Prostate gland (tissue), 2 donors: ENCODE measurements at regions not wholly inside any gene's neighbourhood (a gene's known extent, or its start where the extent isn't known, plus 50 kb on each side); places are given as distances from the start of the nearest gene placed in this dataset.

Experiments used
- DNase-seq: peaks from one replicate; pipeline ENCODE4 v3.0.0-alpha.2; 2019; ENCODE audit warnings: low spot score
- H3K27ac ChIP-seq, 2 donors: fragments of 200-600 bp; sonication (generic); 2 replicates each; pipeline ENCODE4 v1.5.1; 2017 to 2019
- H3K27me3 ChIP-seq: fragments of 200-600 bp; sonication (generic); replicated peaks from 2 replicates; pipeline ENCODE4 v1.5.1; 2019; ENCODE audit not compliant: insufficient read depth
- H3K36me3 ChIP-seq, 2 donors: fragments of 200-600 bp; sonication (generic); 1 replicate in 1 of 2; 2 replicates in 1 of 2; pipeline versions ENCODE4 v1.5.1 to v1.8.1; 2017 to 2019
- H3K4me1 ChIP-seq: fragments of 200-600 bp; sonication (generic); replicated peaks from 2 replicates; pipeline ENCODE4 v1.5.1; 2019
- H3K4me3 ChIP-seq, 2 donors: fragments of 200-600 bp; sonication (generic); 2 replicates each; pipeline ENCODE4 v1.5.1; 2017 to 2019
- H3K9me3 ChIP-seq: fragments of 200-600 bp; sonication (generic); 2 replicates; pipeline ENCODE4 v1.5.1; 2017
- CTCF ChIP-seq, 4 experiments: fragments of 200-600 bp in 2 of 4; fragments of 450-650 bp in 2 of 4; sonication (generic) in 2 of 4; IDR thresholded peaks; 1 replicate in 3 of 4; 2 replicates in 1 of 4; pipeline ENCODE4 v1.5.1; 2016 to 2019; ENCODE audit warnings: antibody characterized with exemption in 4 of 4, mild to moderate bottlenecking in 2 of 4, moderate library complexity in 2 of 4
- POLR2A ChIP-seq: fragments of 450-650 bp; IDR thresholded peaks from one replicate; pipeline ENCODE4 v1.6.1; 2016; ENCODE audit warnings: antibody characterized with exemption, mild to moderate bottlenecking
- POLR2AphosphoS5 ChIP-seq: sonication (generic); formaldehyde crosslinking; IDR thresholded peaks from one replicate; pipeline ENCODE4 v1.6.1; 2017; ENCODE audit warnings: antibody characterized with exemption
- WGBS: methylation state at CpG from one replicate; pipeline ENCODE4 v1.1.5; 2018; 5-methylcytosine and 5-hydroxymethylcytosine counted together
- intact Hi-C: fragments of 100-400 bp; cut with DNase I; formaldehyde crosslinking; loops from one replicate; pipeline ENCODE4 v1.14.2; 2022

DNA sequence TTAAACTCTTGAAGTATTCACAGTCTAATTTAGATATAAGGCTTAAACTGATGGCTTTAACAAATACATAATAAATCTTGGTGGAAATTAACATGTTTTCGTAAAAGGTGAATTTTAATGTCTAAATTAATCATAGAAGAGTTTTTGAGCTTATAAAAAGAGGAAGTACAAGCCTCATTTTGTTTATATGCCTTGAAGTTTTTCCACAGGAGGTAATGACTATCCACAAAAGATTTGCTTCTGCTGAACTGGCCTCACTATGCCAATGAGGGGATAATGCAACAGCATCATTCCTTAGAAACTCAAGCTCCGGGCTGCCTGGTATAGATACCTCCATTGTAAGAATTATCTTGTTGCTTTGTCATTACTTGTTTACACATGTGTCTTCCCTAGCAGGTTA lies 175.6 kb downstream of the DUSP6 start:
- Histone ChIP-seq H3K36me3 (no peaks in the 10 kb centered on the region), H3K9me3 (no peaks in the 10 kb centered on the region), H3K4me3 (no peak overlapping the region), H3K27me3 (no peaks in the 10 kb centered on the region), H3K4me1 (no peaks in the 10 kb centered on the region), H3K27ac (no peak overlapping the region)
- TF ChIP-seq POLR2AphosphoS5 (no peak), POLR2A (no peak), CTCF (IDR thresholded peaks at IDR 0.05) (no peak)
- WGBS: 67% methylated on average over 2 of the region's 2 CpGs
- DNase-seq: no peak
- intact Hi-C loops: no loop called here

DNA sequence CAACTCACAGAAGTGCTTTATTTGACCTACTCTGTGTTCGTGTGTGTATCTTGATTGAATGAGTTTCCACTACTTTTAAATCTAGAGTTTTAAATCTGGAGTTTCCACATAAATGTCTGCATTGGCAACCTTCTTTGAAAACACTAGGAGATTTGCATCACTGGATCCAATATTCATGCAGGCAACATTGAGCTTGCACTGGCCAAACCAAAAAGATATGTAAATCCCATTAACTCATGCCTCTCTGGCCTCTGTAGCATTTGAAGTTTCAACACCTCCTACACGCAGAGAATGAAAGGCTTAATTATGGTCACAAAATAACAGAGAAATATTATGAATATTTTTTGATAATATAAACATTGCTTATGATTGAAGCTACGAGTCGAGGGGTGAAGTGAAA lies 178.6 kb downstream of the DUSP6 start:
- Histone ChIP-seq H3K4me1 (no peaks in the 10 kb centered on the region), H3K27ac (no peak overlapping the region), H3K36me3 (no peaks in the 10 kb centered on the region), H3K4me3 (no peak overlapping the region), H3K9me3 (no peaks in the 10 kb centered on the region), H3K27me3 (no peaks in the 10 kb centered on the region)
- no peak for DNase-seq
- no peak for TF ChIP-seq POLR2A
- TF ChIP-seq CTCF (IDR thresholded peaks at IDR 0.05): no peak
- no peak for TF ChIP-seq POLR2AphosphoS5
- intact Hi-C loops: no loop called here
- 90% methylated on average over 4 of the region's 4 CpGs for WGBS

DNA sequence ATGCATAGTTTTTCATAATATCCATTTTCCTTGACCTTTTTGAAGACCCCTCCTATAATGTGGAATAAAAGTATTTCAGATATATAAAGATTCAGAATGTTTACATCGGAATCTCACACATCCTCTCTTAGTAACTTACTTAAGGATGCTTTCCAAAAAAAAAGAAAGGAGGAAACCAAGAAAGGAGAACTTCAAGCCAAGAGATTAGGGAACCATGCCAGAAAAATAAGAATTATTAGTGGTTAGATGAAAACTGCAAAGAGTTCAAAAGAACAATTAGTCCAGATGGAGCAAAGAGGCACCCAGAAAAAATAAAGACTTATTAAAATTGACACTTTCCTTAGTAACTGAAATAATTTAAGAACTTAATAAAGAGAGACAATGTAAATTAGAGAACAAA lies 179.2 kb downstream of the DUSP6 start:
- no peak overlapping the region for H3K4me3 ChIP-seq
- no peaks in the 10 kb centered on the region for H3K27me3 ChIP-seq
- no peak for DNase-seq
- no peaks in the 10 kb centered on the region for H3K4me1 ChIP-seq
- 70% methylated on average over 1 of the region's 1 CpG for WGBS
- H3K36me3 ChIP-seq: no peaks in the 10 kb centered on the region
- TF ChIP-seq CTCF (IDR thresholded peaks at IDR 0.05) (no peak), POLR2A (no peak), POLR2AphosphoS5 (no peak)
- H3K9me3 ChIP-seq: no peaks in the 10 kb centered on the region
- intact Hi-C loops: no loop called here
- H3K27ac ChIP-seq: no peak overlapping the region

DNA sequence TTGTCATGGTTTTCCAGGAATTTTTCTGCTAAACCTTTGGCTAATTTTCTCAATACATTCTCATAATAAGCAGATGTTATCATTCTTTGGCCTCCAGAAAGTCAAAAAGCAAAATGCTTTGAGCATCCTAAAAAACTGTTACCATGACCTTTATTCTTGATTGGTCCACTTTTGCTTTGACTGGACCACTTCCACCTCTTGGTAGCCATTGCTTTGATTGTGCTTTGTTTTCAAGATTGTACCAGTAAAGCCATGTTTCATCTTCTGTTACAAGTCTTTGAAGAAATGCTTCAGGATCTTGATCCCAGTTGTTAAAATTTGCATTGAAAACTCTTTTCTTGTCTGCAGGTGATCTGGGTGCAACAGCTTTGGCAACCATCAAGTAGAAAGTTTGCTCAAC lies 180.1 kb downstream of the DUSP6 start:
- H3K27ac ChIP-seq: no peak overlapping the region
- H3K36me3 ChIP-seq: no peaks in the 10 kb centered on the region
- H3K27me3 ChIP-seq: no peaks in the 10 kb centered on the region
- DNase-seq: no peak
- H3K9me3 ChIP-seq: no peaks in the 10 kb centered on the region
- H3K4me3 ChIP-seq: no peak overlapping the region
- H3K4me1 ChIP-seq: no peaks in the 10 kb centered on the region
- intact Hi-C loops: no loop called here
- TF ChIP-seq POLR2AphosphoS5: no peak
- no peak for TF ChIP-seq POLR2A

DNA sequence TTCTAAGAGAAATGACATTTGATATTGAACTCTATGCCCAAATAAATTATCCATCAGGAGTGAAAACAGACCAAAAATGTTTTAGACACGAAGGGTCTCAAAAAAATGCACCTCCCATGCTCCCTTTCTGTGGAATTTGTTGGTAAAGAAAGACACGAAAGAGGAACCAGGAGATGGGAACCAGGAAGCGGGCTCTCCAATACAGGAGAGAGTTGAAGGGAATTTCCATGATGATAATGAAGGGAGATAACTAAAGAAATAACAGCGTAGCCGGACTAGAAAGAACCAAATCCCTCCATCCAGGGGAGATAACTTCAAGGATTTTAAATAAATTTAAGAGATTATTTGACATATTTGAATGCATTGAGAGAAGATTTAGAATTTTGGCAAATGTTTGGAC lies 183.0 kb downstream of the DUSP6 start:
- no peak for TF ChIP-seq CTCF (IDR thresholded peaks at IDR 0.05)
- H3K4me1 ChIP-seq: no peaks in the 10 kb centered on the region
- 92% methylated on average over 5 of the region's 5 CpGs for WGBS

More for the DNA sequence above, 183.0 kb downstream of the DUSP6 start:
- intact Hi-C loops: no loop called here
- Histone ChIP-seq H3K4me3 (no peak overlapping the region), H3K36me3 (no peaks in the 10 kb centered on the region), H3K9me3 (no peaks in the 10 kb centered on the region), H3K27me3 (no peaks in the 10 kb centered on the region), H3K27ac (no peak overlapping the region)
- DNase-seq: no peak
